HepG2 (cell line): ENCODE measurements at regions not wholly inside any gene's neighbourhood (a gene's known extent, or its start where the extent isn't known, plus 50 kb on each side); places are given as distances from the start of the nearest gene placed in this dataset.

Experiments used
- ATAC-seq: fragments of 200-7000 bp; cut with Tn5 transposase; 3 replicates; pipeline ENCODE4 v1.9.1; 2020; ENCODE audit warnings: mild to moderate bottlenecking, moderate library complexity
- BruUV-seq: library from RNA; stranded (reverse); fragments of 400-500 nt; replicated peaks from 2 replicates; lab custom pipeline; 2021; lab: Mats Ljungman, UMichigan
- CTCF ChIA-PET: fragments of 300-600 bp; formaldehyde crosslinking; extraction: SDS; loops from one replicate; lab custom pipeline; 2021; ENCODE audit warnings: low total read pairs, inconsistent platforms, low intra/inter-chr PET ratio; lab: Yijun Ruan, JAX
- POLR2A ChIA-PET: fragments of 350-600 bp; sonication (Branson Sonifier 250); formaldehyde crosslinking; loops from one replicate; lab custom pipeline; 2020; ENCODE audit warnings: antibody characterized with exemption, inconsistent platforms; lab: Yijun Ruan, JAX
- DNase-seq: peaks from one replicate; pipeline ENCODE4 v3.0.0-alpha.2; 2015; ENCODE audit warnings: low spot score
- FAIRE-seq: peaks from 3 replicates; lab custom pipeline; 2011; peaks lifted over from hg19 to GRCh38; lab: Jason Lieb, UNC
- H2AFZ ChIP-seq: one replicate; pipeline ENCODE4 v1.6.1; 2011; ENCODE audit warnings: low read length, inconsistent platforms
- H3K27ac ChIP-seq: fragments of 300-600 bp; 3 replicates; pipeline ENCODE4 v1.8.0; 2011; ENCODE audit warnings: mixed run types, mild to moderate bottlenecking, mixed read lengths, low read length, inconsistent platforms; ENCODE audit not compliant: insufficient read depth; ENCODE audit errors: extremely low read length
- H3K27me3 ChIP-seq, 2 experiments: fragments of 200-600 bp in 1 of 2; 2 replicates in 1 of 2; 3 replicates in 1 of 2; pipeline versions ENCODE4 v1.6.0 to v1.8.0; 2011; ENCODE audit warnings: low read length in 2 of 2, mild to moderate bottlenecking in 2 of 2, moderate library complexity in 2 of 2, inconsistent platforms in 1 of 2; ENCODE audit not compliant: insufficient read depth in 2 of 2, control insufficient read depth in 1 of 2
- H3K36me3 ChIP-seq, 2 experiments: fragments of 200-600 bp in 1 of 2; replicated peaks in 1 of 2; 2 replicates in 1 of 2; 3 replicates in 1 of 2; pipeline versions ENCODE4 v1.5.1 to v1.8.0; 2011; ENCODE audit warnings: low read length in 2 of 2, inconsistent platforms in 1 of 2; ENCODE audit not compliant: insufficient read depth in 2 of 2, control insufficient read depth in 1 of 2
- H3K4me1 ChIP-seq: 2 replicates; pipeline ENCODE4 v1.5.1; 2012; ENCODE audit warnings: low read length, inconsistent platforms; ENCODE audit not compliant: insufficient read depth
- H3K4me2 ChIP-seq: 2 replicates; pipeline ENCODE4 v1.6.0; 2011; ENCODE audit warnings: low read depth, low read length, inconsistent platforms
- H3K4me3 ChIP-seq, 3 experiments: fragments of 200-600 bp in 1 of 3; sonication (generic), shearing (Covaris generic) in 1 of 3; replicated peaks in 1 of 3; 2 replicates each; pipeline ENCODE4 v1.5.1; 2011 to 2016; ENCODE audit warnings: low read length in 3 of 3, inconsistent platforms in 2 of 3, low read depth in 2 of 3, mild to moderate bottlenecking in 2 of 3, control low read depth in 1 of 3, mixed read lengths in 1 of 3; ENCODE audit not compliant: insufficient read depth in 1 of 3
- H3K79me2 ChIP-seq: one replicate; pipeline ENCODE4 v1.6.1; 2011; ENCODE audit warnings: low read length, inconsistent platforms; ENCODE audit not compliant: insufficient read depth
- H3K9ac ChIP-seq: 2 replicates; pipeline ENCODE4 v1.6.0; 2011; ENCODE audit warnings: mild to moderate bottlenecking, low read depth, low read length, inconsistent platforms; ENCODE audit not compliant: insufficient read depth
- H3K9me3 ChIP-seq: 2 replicates; pipeline ENCODE4 v1.5.1; 2012; ENCODE audit warnings: mild to moderate bottlenecking, low read length
- H4K20me1 ChIP-seq: 2 replicates; pipeline ENCODE4 v1.6.0; 2011; ENCODE audit warnings: inconsistent platforms, mild to moderate bottlenecking, low read length, moderate library complexity; ENCODE audit not compliant: insufficient read depth
- DNMT3B ChIP-seq: conservative IDR thresholded peaks from 2 replicates; pipeline ENCODE4 v1.6.1; 2016; ENCODE audit warnings: missing biosample characterization, control low read depth
- RXRA ChIP-seq: sonication (generic); formaldehyde crosslinking; IDR thresholded peaks from 2 replicates; pipeline ENCODE4 v1.5.1; 2020; ENCODE audit warnings: missing genetic modification reagents
- SOX5 ChIP-seq: IDR thresholded peaks from 2 replicates; pipeline ENCODE4 v1.6.1; 2016; ENCODE audit warnings: borderline replicate concordance
- SRF ChIP-seq: IDR thresholded peaks from 2 replicates; pipeline ENCODE4 v1.6.1; 2011; ENCODE audit warnings: mild to moderate bottlenecking, low read depth, low read length, moderate library complexity
- TFE3 ChIP-seq: IDR thresholded peaks from 2 replicates; pipeline ENCODE4 v1.6.1; 2016
- USF2 ChIP-seq, 2 experiments: sonication (generic) in 1 of 2; formaldehyde crosslinking in 1 of 2; IDR thresholded peaks; 2 replicates each; pipeline versions ENCODE4 v1.5.1 to v1.6.1; 2011 to 2020; ENCODE audit warnings: borderline replicate concordance in 1 of 2, low read depth in 1 of 2, low read length in 1 of 2, mild to moderate bottlenecking in 1 of 2, missing genetic modification reagents in 1 of 2, moderate library complexity in 1 of 2
- YEATS4 ChIP-seq: sonication (generic); formaldehyde crosslinking; IDR thresholded peaks from 2 replicates; pipeline ENCODE4 v1.4.0; 2020; ENCODE audit warnings: missing genetic modification reagents, borderline replicate concordance
- ZBTB49 ChIP-seq: sonication (generic); formaldehyde crosslinking; IDR thresholded peaks from 2 replicates; pipeline ENCODE4 v1.4.0; 2020; ENCODE audit warnings: missing genetic modification reagents, borderline replicate concordance
- ZNF446 ChIP-seq: sonication (generic); formaldehyde crosslinking; IDR thresholded peaks from 2 replicates; pipeline ENCODE4 v1.5.0; 2020; ENCODE audit warnings: mild to moderate bottlenecking, missing genetic modification reagents
- ZNF670 ChIP-seq: sonication (generic); formaldehyde crosslinking; IDR thresholded peaks from 2 replicates; pipeline ENCODE4 v1.8.0; 2022; ENCODE audit warnings: mild to moderate bottlenecking, missing genetic modification reagents, borderline replicate concordance
- ZNF747 ChIP-seq: sonication (generic); formaldehyde crosslinking; IDR thresholded peaks from 2 replicates; pipeline ENCODE4 v1.8.1; 2023; ENCODE audit warnings: missing genetic modification reagents, mild to moderate bottlenecking, borderline replicate concordance
- WGBS: methylation state at CpG from one replicate; pipeline ENCODE4 v1.1.6; 2017; ENCODE audit warnings: low lambda C conversion rate; 5-methylcytosine and 5-hydroxymethylcytosine counted together
- in situ Hi-C: cut with HindIII; loops from 2 replicates; pipeline ENCODE4 v1.10.0; 2017; ENCODE audit warnings: low pct_unique_long_range_greater_than_20kb; ENCODE audit not compliant: extremely low pct_ligation_motif_present
- intact Hi-C: fragments of 100-400 bp; cut with micrococcal nuclease; formaldehyde crosslinking; loops from one replicate; pipeline ENCODE4 v1.10.0; 2022; ENCODE audit not compliant: unreplicated experiment
- TF ChIP-seq, protein P1 (sequence below): sonication (generic); formaldehyde crosslinking; IDR thresholded peaks from 2 replicates; pipeline ENCODE4 v1.5.0; 2020; ENCODE audit warnings: mild to moderate bottlenecking, missing genetic modification reagents

GRCh38 chr12:30826276-30826675 is 71.5 kb upstream of the CAPRIN2 start:
- no peaks in the 10 kb centered on the region for H3K4me1 ChIP-seq
- no peaks in the 10 kb centered on the region for H3K36me3 ChIP-seq
- H3K79me2 ChIP-seq: no peaks in the 10 kb centered on the region
- no peak overlapping the region for H3K9ac ChIP-seq
- H3K9me3 ChIP-seq: no peaks in the 10 kb centered on the region
- ATAC-seq: no peak
- H3K27ac ChIP-seq: no peak overlapping the region
- in situ Hi-C loops (loop anchor here (25.0 kb wide), 1 partner anchor 1289 kb away; no protein-coding TSS in a partner anchor), intact Hi-C loops (no loop called here)
- POLR2A ChIA-PET: no interaction called here
- CTCF ChIA-PET: no interaction called here
- DNase-seq: no peak
- BruUV-seq: no TSS peak
- H2AFZ ChIP-seq: no peak overlapping the region
- WGBS: 0% methylated on average over 8 of the region's 8 CpGs
- no peak for TF ChIP-seq ZBTB49 (CRISPR knock-in tag)
- TF ChIP-seq ZNF446: no peak
- no peak for TF ChIP-seq ZNF670 (CRISPR knock-in tag)
- no peak for TF ChIP-seq DNMT3B (CRISPR knock-in tag)
- TF ChIP-seq, protein P1, sequence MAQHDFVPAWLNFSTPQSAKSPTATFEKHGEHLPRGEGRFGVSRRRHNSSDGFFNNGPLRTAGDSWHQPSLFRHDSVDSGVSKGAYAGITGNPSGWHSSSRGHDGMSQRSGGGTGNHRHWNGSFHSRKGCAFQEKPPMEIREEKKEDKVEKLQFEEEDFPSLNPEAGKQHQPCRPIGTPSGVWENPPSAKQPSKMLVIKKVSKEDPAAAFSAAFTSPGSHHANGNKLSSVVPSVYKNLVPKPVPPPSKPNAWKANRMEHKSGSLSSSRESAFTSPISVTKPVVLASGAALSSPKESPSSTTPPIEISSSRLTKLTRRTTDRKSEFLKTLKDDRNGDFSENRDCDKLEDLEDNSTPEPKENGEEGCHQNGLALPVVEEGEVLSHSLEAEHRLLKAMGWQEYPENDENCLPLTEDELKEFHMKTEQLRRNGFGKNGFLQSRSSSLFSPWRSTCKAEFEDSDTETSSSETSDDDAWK (CRISPR knock-in tag): no peak
- no peak for TF ChIP-seq YEATS4 (CRISPR knock-in tag)
- no peak for TF ChIP-seq TFE3
- TF ChIP-seq SOX5 (CRISPR knock-in tag): no peak
- no peak for TF ChIP-seq SRF
- TF ChIP-seq ZNF747 (CRISPR knock-in tag): no peak
- TF ChIP-seq RXRA (CRISPR knock-in tag): no peak
- TF ChIP-seq USF2 (IDR thresholded peaks at IDR 0.05; ENCODE audit: low read depth, low read length): no peak
- no peak for TF ChIP-seq USF2 (CRISPR knock-in tag; IDR thresholded peaks at IDR 0.05; ENCODE audit: borderline replicate concordance)
- H4K20me1 ChIP-seq: no peaks in the 10 kb centered on the region
- no peak overlapping the region for H3K4me3 ChIP-seq
- H3K4me2 ChIP-seq: no peak overlapping the region
- FAIRE-seq: no peak
- H3K27me3 ChIP-seq: peaks cover 0 to 21% of the 10 kb centered on the region in 2 experiments; a peak in 1 of 5 replicates
